Thyroid gland (tissue), 4 donors: ENCODE measurements at regions not wholly inside any gene's neighbourhood (a gene's known extent, or its start where the extent isn't known, plus 50 kb on each side); places are given as distances from the start of the nearest gene placed in this dataset.

Source experiments
- CTCF ChIP-seq, 6 experiments: fragments of 200-600 bp in 3 of 6; fragments of 450-650 bp in 3 of 6; sonication (generic) in 3 of 6; IDR thresholded peaks; one replicate each; pipeline ENCODE4 v1.5.1; 2016 to 2019; ENCODE audit warnings: antibody characterized with exemption in 6 of 6, mild to moderate bottlenecking in 2 of 6, inconsistent platforms in 1 of 6, moderate library complexity in 1 of 6
- POLR2A ChIP-seq, 2 donors: fragments of 450-650 bp; IDR thresholded peaks; one replicate each; pipeline ENCODE4 v1.6.1; 2017; ENCODE audit warnings: antibody characterized with exemption in 2 of 2, mild to moderate bottlenecking in 2 of 2, moderate library complexity in 1 of 2

DNA sequence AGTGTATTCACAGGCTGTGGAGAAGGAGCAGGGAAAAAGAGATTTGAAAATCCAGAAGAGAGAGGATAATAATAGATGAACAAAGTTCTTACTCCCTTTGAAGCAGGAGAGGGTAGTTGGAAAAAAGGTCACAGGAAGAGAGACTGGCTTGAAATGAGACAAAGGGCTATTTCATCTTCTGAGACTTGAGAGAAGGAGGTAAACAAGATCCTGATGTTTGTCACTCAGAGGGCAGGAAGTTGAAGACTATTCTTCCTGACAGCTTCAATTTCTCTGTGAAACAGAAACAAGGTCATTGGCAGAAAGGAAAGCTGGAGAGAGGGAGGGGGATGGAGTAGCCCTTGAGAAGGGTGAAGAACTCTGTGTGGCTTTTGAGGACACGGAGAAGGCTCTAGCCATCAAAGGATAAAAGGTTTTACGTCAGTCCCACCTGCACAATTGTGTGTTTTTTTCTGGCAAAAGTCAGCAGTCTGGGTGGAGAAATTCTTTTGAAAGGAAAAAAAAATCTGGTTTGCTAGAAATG is 216.1 kb upstream of the STEAP4 start:
- TF ChIP-seq CTCF (IDR thresholded peaks at IDR 0.05) (no peak), POLR2A (IDR thresholded peaks at IDR 0.05) (no peak)
